NCI-H1694 treated with DMSO at 0.1 percent for 48 hours (cell line): ENCODE measurements at regions not wholly inside any gene's neighbourhood (a gene's known extent, or its start where the extent isn't known, plus 50 kb on each side); places are given as distances from the start of the nearest gene placed in this dataset.

ENCODE experiments used
- DNase-seq: peaks from one replicate; lab custom pipeline; 2025; lab: John Stamatoyannopoulos, UW

DNA sequence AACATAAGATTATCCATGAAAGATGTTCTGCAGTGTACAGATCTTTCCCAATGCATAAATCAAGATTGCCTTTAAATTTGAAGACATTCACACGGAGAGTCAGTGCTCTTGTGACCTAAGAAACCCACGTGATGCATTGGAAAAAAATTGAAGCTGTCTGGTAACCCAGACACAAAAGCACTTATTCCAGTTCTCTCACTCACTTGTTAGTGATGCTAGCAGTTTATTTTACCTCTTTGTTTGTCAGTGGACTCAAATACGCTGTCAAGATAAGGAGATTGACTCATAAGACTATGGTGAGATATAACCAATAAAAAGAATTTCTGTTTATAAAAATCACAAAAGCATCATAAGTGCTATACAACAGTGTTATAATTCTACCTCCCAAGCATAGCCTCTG is 245.8 kb upstream of the SMIM31 start:
- no peak for DNase-seq

- DNase-seq, result no peak
Observed at GRCh38 chr4:164508771-164509170, 245.2 kb upstream of the SMIM31 start.

GRCh38 chr4:164509951-164510350 is 244.0 kb upstream of the SMIM31 start:
- DNase-seq, result no peak

GRCh38 chr4:164512124-164512523 is 241.8 kb upstream of the SMIM31 start:
- no peak for DNase-seq

- no peak for DNase-seq
Observed at GRCh38 chr4:164514765-164515164, 239.2 kb upstream of the SMIM31 start.

GRCh38 chr4:164524789-164525188 is 229.1 kb upstream of the SMIM31 start:
- no peak for DNase-seq

DNA sequence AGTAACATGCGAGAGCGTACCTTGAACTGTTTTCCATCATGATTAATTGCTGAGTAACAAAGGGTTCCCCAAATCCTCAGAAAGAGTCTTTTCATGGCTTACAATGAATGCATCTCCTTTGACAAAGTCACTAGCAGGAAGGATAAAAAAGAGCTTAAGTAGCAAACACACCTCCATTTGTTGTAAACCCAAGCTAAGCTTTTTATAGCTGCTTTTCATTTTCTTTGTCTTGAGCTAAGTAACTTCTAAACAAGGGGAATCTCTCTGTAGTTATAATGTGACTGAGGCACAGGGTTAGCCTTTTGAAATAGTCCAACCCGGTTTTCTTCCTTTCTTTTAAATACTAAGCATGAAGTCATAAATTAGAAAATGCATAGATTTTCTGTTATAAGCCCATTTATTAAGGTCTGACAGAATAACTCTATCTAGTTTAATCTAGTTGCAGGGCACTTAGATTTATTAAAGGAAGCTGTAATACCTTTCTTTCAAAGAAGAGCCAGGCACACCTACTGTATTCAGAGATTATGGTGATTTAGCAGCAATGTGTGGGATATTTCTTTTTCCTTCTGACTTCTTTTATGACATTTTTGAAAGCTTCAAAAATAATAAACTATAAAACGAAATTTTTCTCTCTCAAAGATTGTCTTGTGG is 226.9 kb upstream of the SMIM31 start:
- no peak for DNase-seq

GRCh38 chr4:164529058-164529457 is 224.9 kb upstream of the SMIM31 start:
- no peak for DNase-seq

DNA sequence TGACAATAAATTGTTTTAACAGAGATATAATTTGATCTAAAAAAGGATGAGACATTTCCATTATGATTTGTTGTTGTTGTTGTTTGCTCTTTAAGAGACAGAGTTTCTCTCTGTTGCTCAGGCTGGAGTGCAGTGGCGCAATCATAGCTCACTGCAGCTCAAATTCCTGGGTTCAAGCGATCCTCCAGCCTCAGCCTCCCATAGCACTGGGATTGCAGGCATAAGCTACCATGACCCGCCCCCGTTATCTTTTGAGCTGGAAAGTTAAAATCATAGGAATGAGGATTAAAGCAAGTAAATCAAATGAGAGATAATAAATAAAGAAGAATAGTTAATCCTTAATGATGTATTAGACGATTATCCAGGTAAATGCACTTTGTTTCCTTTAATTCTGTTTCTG is 224.4 kb upstream of the SMIM31 start:
- no peak for DNase-seq

- DNase-seq, result no peak
Observed at GRCh38 chr4:164531336-164531735, 222.6 kb upstream of the SMIM31 start.

GRCh38 chr4:164536814-164537213 is 217.1 kb upstream of the SMIM31 start:
- no peak for DNase-seq

DNA sequence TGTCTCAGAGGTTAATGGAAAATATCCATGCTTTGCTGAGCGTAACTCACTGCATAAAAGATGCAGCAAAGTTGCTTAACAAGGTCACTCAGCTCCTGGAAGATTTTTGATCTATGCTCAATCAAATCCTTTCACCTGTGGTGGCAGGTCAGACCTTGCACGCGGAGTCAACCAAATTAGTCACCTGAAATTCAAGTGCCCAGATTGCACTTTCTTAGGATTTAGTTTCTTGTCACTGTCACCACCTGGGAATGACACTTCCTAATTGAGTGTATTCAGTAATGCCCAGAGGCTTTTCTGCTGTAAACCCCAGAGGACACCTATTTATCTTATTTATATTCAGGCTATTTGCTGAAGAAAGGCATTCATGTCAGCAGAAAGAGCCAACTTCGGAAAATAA is 215.8 kb upstream of the SMIM31 start:
- no peak for DNase-seq

- DNase-seq, result no peak
Observed at GRCh38 chr4:164540987-164541386, 212.9 kb upstream of the SMIM31 start.

- DNase-seq, result no peak
Observed at GRCh38 chr4:164542431-164542830, 211.5 kb upstream of the SMIM31 start.

- no peak for DNase-seq
Observed at GRCh38 chr4:164550989-164551712, 202.8 kb upstream of the SMIM31 start.

GRCh38 chr4:164551713-164552040 is 202.3 kb upstream of the SMIM31 start:
- no peak for DNase-seq

GRCh38 chr4:164571593-164572390 is 182.1 kb upstream of the SMIM31 start:
- no peak for DNase-seq

DNA sequence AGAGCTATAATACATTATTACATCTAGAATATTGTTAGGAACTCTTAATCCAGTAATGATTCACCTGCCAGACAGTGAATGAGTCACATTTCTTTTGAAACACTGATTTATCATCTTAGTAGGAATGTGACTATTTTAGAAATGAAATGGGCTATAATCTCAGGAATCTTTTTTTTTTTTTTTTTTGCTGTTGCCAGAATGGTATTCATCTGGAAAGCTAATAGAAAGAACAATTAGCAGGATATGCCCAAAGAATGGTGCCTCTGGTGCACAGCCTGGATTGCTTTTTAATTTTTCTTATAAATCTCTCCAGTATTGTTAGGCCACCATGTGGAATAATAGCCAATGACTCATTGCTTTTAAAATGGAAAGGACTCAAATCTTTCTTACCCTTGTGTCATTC is 181.1 kb upstream of the SMIM31 start:
- DNase-seq, result no peak

- no peak for DNase-seq
Observed at GRCh38 chr4:164575861-164576260, 178.1 kb upstream of the SMIM31 start.

DNA sequence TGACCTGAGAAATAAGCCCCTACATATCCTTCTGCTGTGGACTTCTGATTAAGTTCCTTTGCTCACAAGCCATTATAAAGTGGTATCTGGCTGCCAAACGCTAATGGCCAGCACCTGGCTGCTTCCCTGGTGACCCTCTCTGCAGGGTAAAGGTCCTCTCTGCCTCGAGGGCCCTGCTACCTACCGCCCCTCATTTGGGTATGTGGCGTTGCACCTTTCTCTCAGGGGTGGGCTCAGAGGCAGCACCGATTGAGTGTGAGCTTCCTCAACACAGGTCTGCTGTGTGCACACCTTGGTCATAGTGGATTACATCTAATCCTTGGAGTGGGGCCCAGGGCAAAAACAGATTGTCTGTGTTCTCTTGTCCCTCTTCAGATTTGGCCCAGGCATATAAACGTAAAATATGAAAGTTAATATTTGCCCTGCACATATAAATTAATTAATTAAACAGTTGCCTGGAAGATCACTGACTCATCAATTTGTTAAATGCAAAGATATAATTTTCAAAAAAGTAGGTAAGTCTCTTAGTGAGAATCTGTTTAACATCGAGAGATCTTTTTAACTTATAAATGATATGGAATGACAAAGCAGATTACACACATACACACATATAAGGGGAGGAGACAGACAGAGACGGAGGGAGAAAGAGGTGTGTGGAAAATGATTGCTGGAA is 174.5 kb upstream of the SMIM31 start:
- no peak for DNase-seq

GRCh38 chr4:164591666-164592065 is 162.3 kb upstream of the SMIM31 start:
- DNase-seq, result no peak

DNA sequence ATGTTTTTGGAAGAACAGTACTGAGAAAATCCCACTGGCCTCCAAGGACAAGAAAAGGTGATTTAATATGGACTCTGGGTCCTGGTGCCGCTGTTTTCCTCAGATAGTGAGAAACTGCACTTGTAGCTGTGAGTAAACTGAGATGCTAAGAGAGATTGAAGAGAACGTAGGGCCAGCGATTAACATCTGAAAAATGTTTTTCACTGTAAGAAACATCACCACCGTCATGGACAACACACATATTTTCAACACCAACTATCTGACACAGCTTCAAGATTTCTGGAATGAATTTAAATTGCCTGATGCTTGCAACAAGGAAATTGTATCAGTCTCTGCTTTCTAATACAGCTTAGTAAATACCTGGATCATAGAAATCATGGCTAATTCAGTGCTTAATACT is 158.2 kb upstream of the SMIM31 start:
- DNase-seq, result no peak
